Neural cell (in vitro differentiated cells): ENCODE measurements at regions not wholly inside any gene's neighbourhood (a gene's known extent, or its start where the extent isn't known, plus 50 kb on each side); places are given as distances from the start of the nearest gene placed in this dataset.

ENCODE experiments used
- CTCF ChIP-seq: fragments of 450-650 bp; IDR thresholded peaks from 2 replicates; pipeline ENCODE4 v1.5.1; 2014; ENCODE audit warnings: antibody characterized with exemption, mild to moderate bottlenecking, moderate library complexity; ENCODE audit not compliant: poor library complexity, severe bottlenecking
- EP300 ChIP-seq: fragments of 450-650 bp; conservative IDR thresholded peaks from 2 replicates; pipeline ENCODE4 v1.6.1; 2014; ENCODE audit warnings: antibody characterized with exemption, mild to moderate bottlenecking, moderate library complexity; ENCODE audit not compliant: poor library complexity, severe bottlenecking
- EZH2 ChIP-seq: fragments of 200-600, 300-800 bp; shearing (Covaris generic), sonication (generic); IDR thresholded peaks from 2 replicates; pipeline ENCODE4 v1.6.1; 2014; ENCODE audit warnings: antibody characterized with exemption, low read length, borderline replicate concordance, mild to moderate bottlenecking; ENCODE audit not compliant: insufficient read depth, poor library complexity, severe bottlenecking
- MXI1 ChIP-seq: fragments of 450-650 bp; conservative IDR thresholded peaks from 2 replicates; pipeline ENCODE4 v1.6.1; 2014; ENCODE audit warnings: antibody characterized with exemption, mild to moderate bottlenecking; ENCODE audit not compliant: poor library complexity, severe bottlenecking
- POLR2AphosphoS5 ChIP-seq: IDR thresholded peaks from 2 replicates; pipeline ENCODE4 v1.6.1; 2012
- RAD21 ChIP-seq: fragments of 450-650 bp; conservative IDR thresholded peaks from 2 replicates; pipeline ENCODE4 v1.6.1; 2014; ENCODE audit warnings: antibody characterized with exemption, mild to moderate bottlenecking, moderate library complexity
- REST ChIP-seq: IDR thresholded peaks from 2 replicates; pipeline ENCODE4 v1.6.1; 2012; ENCODE audit warnings: borderline replicate concordance
- SMC3 ChIP-seq: fragments of 450-650 bp; conservative IDR thresholded peaks from 2 replicates; pipeline ENCODE4 v1.6.1; 2014; ENCODE audit warnings: antibody characterized with exemption, mild to moderate bottlenecking, moderate library complexity; ENCODE audit not compliant: poor library complexity
- TAF1 ChIP-seq: IDR thresholded peaks from 2 replicates; pipeline ENCODE4 v1.6.1; 2012; ENCODE audit warnings: low read depth

- TF ChIP-seq REST (no peak), CTCF (no peak), EZH2 (no peak), MXI1 (no peak), SMC3 (no peak), EP300 (no peak), POLR2AphosphoS5 (no peak), RAD21 (no peak), TAF1 (no peak)
These were observed 94.3 kb upstream of the CBLB start for GRCh38 chr3:105963161-105963560.
